Astrocyte (in vitro differentiated cells and primary cell): ENCODE measurements at regions not wholly inside any gene's neighbourhood (a gene's known extent, or its start where the extent isn't known, plus 50 kb on each side); places are given as distances from the start of the nearest gene placed in this dataset.

ENCODE experiments used
- EZH2 ChIP-seq: IDR thresholded peaks from 2 replicates; pipeline ENCODE4 v1.6.1; 2012; ENCODE audit warnings: mild to moderate bottlenecking, low read length, inconsistent platforms; ENCODE audit not compliant: insufficient read depth
- TF ChIP-seq, protein P1 (sequence below): IDR thresholded peaks from 2 replicates; pipeline ENCODE4 v1.5.1; 2011; ENCODE audit warnings: low read depth, mild to moderate bottlenecking, inconsistent platforms, low read length, moderate library complexity; ENCODE audit not compliant: insufficient read depth

DNA sequence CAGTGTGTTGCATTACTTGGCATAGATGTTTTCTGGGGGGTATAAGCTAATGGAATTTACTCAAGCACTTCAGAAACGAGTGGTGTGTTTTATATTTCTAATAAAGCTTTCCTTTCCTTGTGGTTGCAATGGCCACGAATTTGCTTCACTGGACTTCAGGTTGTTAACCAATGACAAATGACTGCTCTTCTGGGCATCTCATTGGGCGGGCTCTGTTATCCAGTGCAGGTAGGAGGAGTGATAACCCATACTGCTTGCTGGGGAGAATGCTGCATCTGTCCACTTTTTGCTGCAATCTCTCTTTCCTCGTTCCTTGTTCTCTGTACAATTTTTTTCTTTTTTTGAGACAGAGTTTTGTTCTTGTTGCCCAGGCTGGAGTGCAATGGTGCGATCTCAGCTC lies 80.0 kb upstream of the RPH3A start:
- TF ChIP-seq, protein P1, sequence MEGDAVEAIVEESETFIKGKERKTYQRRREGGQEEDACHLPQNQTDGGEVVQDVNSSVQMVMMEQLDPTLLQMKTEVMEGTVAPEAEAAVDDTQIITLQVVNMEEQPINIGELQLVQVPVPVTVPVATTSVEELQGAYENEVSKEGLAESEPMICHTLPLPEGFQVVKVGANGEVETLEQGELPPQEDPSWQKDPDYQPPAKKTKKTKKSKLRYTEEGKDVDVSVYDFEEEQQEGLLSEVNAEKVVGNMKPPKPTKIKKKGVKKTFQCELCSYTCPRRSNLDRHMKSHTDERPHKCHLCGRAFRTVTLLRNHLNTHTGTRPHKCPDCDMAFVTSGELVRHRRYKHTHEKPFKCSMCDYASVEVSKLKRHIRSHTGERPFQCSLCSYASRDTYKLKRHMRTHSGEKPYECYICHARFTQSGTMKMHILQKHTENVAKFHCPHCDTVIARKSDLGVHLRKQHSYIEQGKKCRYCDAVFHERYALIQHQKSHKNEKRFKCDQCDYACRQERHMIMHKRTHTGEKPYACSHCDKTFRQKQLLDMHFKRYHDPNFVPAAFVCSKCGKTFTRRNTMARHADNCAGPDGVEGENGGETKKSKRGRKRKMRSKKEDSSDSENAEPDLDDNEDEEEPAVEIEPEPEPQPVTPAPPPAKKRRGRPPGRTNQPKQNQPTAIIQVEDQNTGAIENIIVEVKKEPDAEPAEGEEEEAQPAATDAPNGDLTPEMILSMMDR: no peak
- TF ChIP-seq EZH2: no peak
